WTC11 (cell line): ENCODE measurements at regions not wholly inside any gene's neighbourhood (a gene's known extent, or its start where the extent isn't known, plus 50 kb on each side); places are given as distances from the start of the nearest gene placed in this dataset.

Experiments
- CREB1 ChIP-seq: sonication (generic); formaldehyde crosslinking; IDR thresholded peaks from 2 replicates; pipeline ENCODE4 v1.8.0; 2023; ENCODE audit warnings: mild to moderate bottlenecking, missing genetic modification reagents
- CTCF ChIP-seq: fragments of 200-600 bp; IDR thresholded peaks from 2 replicates; pipeline ENCODE4 v1.8.0; 2022; ENCODE audit warnings: antibody characterized with exemption
- GABPB1 ChIP-seq: sonication (generic); formaldehyde crosslinking; IDR thresholded peaks from 2 replicates; pipeline ENCODE4 v1.8.1; 2023; ENCODE audit warnings: mild to moderate bottlenecking, missing genetic modification reagents
- IRF1 ChIP-seq: sonication (generic); formaldehyde crosslinking; IDR thresholded peaks from 2 replicates; pipeline ENCODE4 v1.8.0; 2023; ENCODE audit warnings: missing genetic modification reagents
- IRF2 ChIP-seq: sonication (generic); formaldehyde crosslinking; IDR thresholded peaks from 2 replicates; pipeline ENCODE4 v1.8.0; 2022; ENCODE audit warnings: low read depth, missing genetic modification reagents, borderline replicate concordance
- NR2C2 ChIP-seq: sonication (generic); formaldehyde crosslinking; IDR thresholded peaks from 2 replicates; pipeline ENCODE4 v1.8.0; 2022; ENCODE audit warnings: mild to moderate bottlenecking, missing genetic modification reagents
- OVOL2 ChIP-seq: fragments of 250-450 bp; sonication (Bioruptor Pico); IDR thresholded peaks from 2 replicates; pipeline ENCODE4 v1.9.0; 2021; ENCODE audit warnings: mild to moderate bottlenecking, borderline replicate concordance
- SP1 ChIP-seq: sonication (generic); formaldehyde crosslinking; conservative IDR thresholded peaks from 2 replicates; pipeline ENCODE4 v1.8.1; 2022; ENCODE audit warnings: missing genetic modification reagents
- ZBTB21 ChIP-seq: sonication (generic); formaldehyde crosslinking; IDR thresholded peaks from 2 replicates; pipeline ENCODE4 v1.8.1; 2023; ENCODE audit warnings: mild to moderate bottlenecking, missing genetic modification reagents, borderline replicate concordance
- ZBTB43 ChIP-seq: sonication (generic); formaldehyde crosslinking; IDR thresholded peaks from 2 replicates; pipeline ENCODE4 v1.8.1; 2023; ENCODE audit warnings: mild to moderate bottlenecking, missing genetic modification reagents
- ZMAT4 ChIP-seq: fragments of 250-450 bp; sonication (Bioruptor Pico); IDR thresholded peaks from 2 replicates; pipeline ENCODE4 v1.9.0; 2021; ENCODE audit warnings: mild to moderate bottlenecking
- ZNF138 ChIP-seq: sonication (generic); formaldehyde crosslinking; conservative IDR thresholded peaks from 2 replicates; pipeline ENCODE4 v1.8.1; 2022; ENCODE audit warnings: mild to moderate bottlenecking, moderate library complexity, missing genetic modification reagents
- ZNF263 ChIP-seq: sonication (generic); formaldehyde crosslinking; IDR thresholded peaks from 2 replicates; pipeline ENCODE4 v1.8.1; 2022; ENCODE audit warnings: low read depth, mild to moderate bottlenecking, moderate library complexity, missing genetic modification reagents

GRCh38 chr5:143892271-143892670 is 80.3 kb downstream of the HMHB1 start:
- TF ChIP-seq ZNF138, result no peak
- no peak for TF ChIP-seq CTCF
- TF ChIP-seq OVOL2, result no peak
- no peak for TF ChIP-seq CREB1 (CRISPR knock-in tag)
- TF ChIP-seq IRF2 (CRISPR knock-in tag), result no peak
- TF ChIP-seq ZMAT4, result no peak
- no peak for TF ChIP-seq ZBTB43
- TF ChIP-seq IRF1 (CRISPR knock-in tag), result no peak
- TF ChIP-seq ZBTB21 (CRISPR knock-in tag), result no peak
- no peak for TF ChIP-seq NR2C2 (CRISPR knock-in tag)
- no peak for TF ChIP-seq ZNF263 (CRISPR knock-in tag)
- no peak for TF ChIP-seq SP1 (CRISPR knock-in tag)
- TF ChIP-seq GABPB1 (CRISPR knock-in tag), result no peak
